DND-41 (cell line): ENCODE measurements at regions not wholly inside any gene's neighbourhood (a gene's known extent, or its start where the extent isn't known, plus 50 kb on each side); places are given as distances from the start of the nearest gene placed in this dataset.

Source experiments
- ATAC-seq: fragments of 200-7000 bp; cut with Tn5 transposase; 3 replicates; pipeline ENCODE4 v1.9.1; 2021; ENCODE audit warnings: low read depth; ENCODE audit not compliant: insufficient read depth
- DNase-seq: peaks from one replicate; pipeline ENCODE4 v3.0.0-alpha.2; 2020
- H2AFZ ChIP-seq: 2 replicates; pipeline ENCODE4 v1.6.0; 2012; ENCODE audit warnings: low read depth, low read length
- H3K27ac ChIP-seq: 2 replicates; pipeline ENCODE4 v1.5.1; 2012; ENCODE audit warnings: low read length, inconsistent platforms
- H3K27me3 ChIP-seq: fragments of 200-600 bp; sonication (generic); 2 replicates; pipeline ENCODE4 v1.6.0; 2012; ENCODE audit warnings: low read length, mild to moderate bottlenecking, inconsistent platforms; ENCODE audit not compliant: insufficient read depth, poor library complexity
- H3K36me3 ChIP-seq: 2 replicates; pipeline ENCODE4 v1.5.1; 2012; ENCODE audit warnings: low read length, inconsistent platforms; ENCODE audit not compliant: insufficient read depth
- H3K4me1 ChIP-seq: 2 replicates; pipeline ENCODE4 v1.5.1; 2012; ENCODE audit warnings: mild to moderate bottlenecking, low read length; ENCODE audit not compliant: insufficient read depth
- H3K4me2 ChIP-seq: 2 replicates; pipeline ENCODE4 v1.6.0; 2012; ENCODE audit warnings: mild to moderate bottlenecking, moderate library complexity, low read length, inconsistent platforms; ENCODE audit not compliant: insufficient read depth
- H3K4me3 ChIP-seq, 2 experiments: fragments of 200-600 bp in 1 of 2; shearing (Covaris generic) in 1 of 2; 2 replicates each; pipeline ENCODE4 v1.5.1; 2012 to 2016; ENCODE audit warnings: inconsistent platforms in 2 of 2, low read length in 2 of 2, mild to moderate bottlenecking in 2 of 2, low read depth in 1 of 2, moderate library complexity in 1 of 2
- H3K79me2 ChIP-seq: 2 replicates; pipeline ENCODE4 v1.6.0; 2012; ENCODE audit warnings: low read length, inconsistent platforms; ENCODE audit not compliant: insufficient read depth
- H3K9ac ChIP-seq: 2 replicates; pipeline ENCODE4 v1.6.0; 2012; ENCODE audit warnings: low read depth, mild to moderate bottlenecking, inconsistent platforms, low read length, moderate library complexity
- H3K9me3 ChIP-seq: 2 replicates; pipeline ENCODE4 v1.5.1; 2012; ENCODE audit warnings: low read length, moderate library complexity, mild to moderate bottlenecking, inconsistent platforms; ENCODE audit not compliant: insufficient read depth, severe bottlenecking
- H4K20me1 ChIP-seq: 2 replicates; pipeline ENCODE4 v1.6.0; 2012; ENCODE audit warnings: low read length; ENCODE audit not compliant: insufficient read depth
- CTCF ChIP-seq: IDR thresholded peaks from 2 replicates; pipeline ENCODE4 v1.5.1; 2012; ENCODE audit warnings: borderline replicate concordance, low read length, moderate library complexity, mild to moderate bottlenecking; ENCODE audit not compliant: poor library complexity, severe bottlenecking; ENCODE audit errors: extremely low read depth
- EZH2 ChIP-seq: IDR thresholded peaks from 3 replicates; pipeline ENCODE4 v1.6.1; 2012; ENCODE audit warnings: borderline replicate concordance, low read depth, mild to moderate bottlenecking, moderate library complexity, low read length, inconsistent platforms; ENCODE audit not compliant: severe bottlenecking

- Histone ChIP-seq H4K20me1 (no peaks in the 10 kb centered on the region), H2AFZ (no peak overlapping the region), H3K79me2 (no peaks in the 10 kb centered on the region), H3K4me1 (peaks cover 9% of the 10 kb centered on the region), H3K36me3 (no peaks in the 10 kb centered on the region), H3K4me2 (no peak overlapping the region), H3K9ac (no peak overlapping the region), H3K4me3 (no peak overlapping the region), H3K27ac (no peak overlapping the region), H3K27me3 (no peaks in the 10 kb centered on the region), H3K9me3 (no peaks in the 10 kb centered on the region)
- DNase-seq: no peak
- TF ChIP-seq CTCF (no peak), EZH2 (no peak)
- no peak for ATAC-seq
Measured at GRCh38 chr6:14730654-14731053, 515.2 kb upstream of the JARID2 start.

- H4K20me1 ChIP-seq: no peaks in the 10 kb centered on the region
- H3K4me1 ChIP-seq: peaks cover 9% of the 10 kb centered on the region
- no peak overlapping the region for H2AFZ ChIP-seq
- H3K79me2 ChIP-seq: no peaks in the 10 kb centered on the region
- no peak overlapping the region for H3K4me2 ChIP-seq
- no peak overlapping the region for H3K27ac ChIP-seq
- H3K27me3 ChIP-seq: no peaks in the 10 kb centered on the region
- no peak overlapping the region for H3K9ac ChIP-seq
- no peak for DNase-seq
- no peaks in the 10 kb centered on the region for H3K36me3 ChIP-seq
- H3K4me3 ChIP-seq: no peak overlapping the region
- TF ChIP-seq CTCF: no peak
- TF ChIP-seq EZH2: no peak
- ATAC-seq: peak; percentile 50; the same call in 1 of the 3 replicates
- no peaks in the 10 kb centered on the region for H3K9me3 ChIP-seq
Measured at GRCh38 chr6:14731611-14732010, 514.3 kb upstream of the JARID2 start.

- Histone ChIP-seq H3K4me1 (peaks cover 9% of the 10 kb centered on the region), H3K4me2 (no peak overlapping the region), H3K4me3 (no peak overlapping the region), H3K9me3 (no peaks in the 10 kb centered on the region), H4K20me1 (no peaks in the 10 kb centered on the region), H3K27ac (no peak overlapping the region), H3K36me3 (no peaks in the 10 kb centered on the region), H2AFZ (no peak overlapping the region), H3K27me3 (no peaks in the 10 kb centered on the region), H3K9ac (no peak overlapping the region), H3K79me2 (no peaks in the 10 kb centered on the region)
- no peak for ATAC-seq
- TF ChIP-seq EZH2: no peak
- TF ChIP-seq CTCF: no peak
- DNase-seq: no peak
Measured at GRCh38 chr6:14732226-14732843, 513.5 kb upstream of the JARID2 start.
